ENCODE measurements at regions not wholly inside any gene's neighbourhood (a gene's known extent, or its start where the extent isn't known, plus 50 kb on each side); places are given as distances from the start of the nearest gene placed in this dataset.

DNA sequence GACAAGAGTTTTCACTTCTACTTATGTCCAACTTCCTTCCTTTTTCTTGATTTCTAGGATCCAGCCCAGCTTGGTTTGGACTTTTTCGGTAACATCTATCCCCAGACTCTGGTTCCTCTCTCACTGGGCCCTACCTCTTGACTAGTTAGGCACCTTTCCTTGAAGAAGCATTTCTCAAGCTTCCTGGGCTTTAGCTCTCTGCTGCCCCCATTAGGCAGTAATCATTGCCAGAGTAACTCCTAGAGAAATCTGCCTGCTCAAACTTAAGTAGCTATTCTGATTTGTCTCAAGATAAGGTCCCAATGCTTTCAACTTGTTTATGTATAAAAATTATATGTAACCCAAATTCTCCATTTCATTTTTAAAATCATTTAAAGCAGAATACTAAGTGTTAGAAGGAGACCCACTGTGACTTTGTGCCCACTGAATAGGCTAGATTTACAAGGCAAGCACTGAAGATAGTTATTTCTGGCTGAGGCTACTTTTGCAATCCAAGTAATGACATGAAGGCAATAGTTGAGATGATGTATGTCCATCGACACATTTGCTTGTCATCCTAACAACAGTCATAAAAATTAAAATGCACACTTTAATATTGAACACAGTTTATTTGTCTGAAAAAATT is 275.0 kb upstream of the G2E3 start:
- Histone ChIP-seq H2AFZ (ENCODE audit: low read depth) (no peak overlapping the region), H4K20me1 (ENCODE audit: insufficient read depth) (no peaks in the 10 kb centered on the region), H3K4me2 (no peak overlapping the region), H3K27me3 (ENCODE audit: insufficient read depth, low read depth) (no peaks in the 10 kb centered on the region), H3K4me1 (ENCODE audit: low read depth, poor library complexity, severe bottlenecking) (no peaks in the 10 kb centered on the region), H3K79me2 (ENCODE audit: insufficient read depth, low read depth) (no peaks in the 10 kb centered on the region), H3K9ac (no peak overlapping the region), H3K27ac (no peak overlapping the region), H3K36me3 (ENCODE audit: insufficient read depth) (no peaks in the 10 kb centered on the region), H3K4me3 (IDR thresholded peaks at IDR 0.05; ENCODE audit: insufficient read depth, low read depth, low read length) (no peak overlapping the region)
- TF ChIP-seq, protein P1, sequence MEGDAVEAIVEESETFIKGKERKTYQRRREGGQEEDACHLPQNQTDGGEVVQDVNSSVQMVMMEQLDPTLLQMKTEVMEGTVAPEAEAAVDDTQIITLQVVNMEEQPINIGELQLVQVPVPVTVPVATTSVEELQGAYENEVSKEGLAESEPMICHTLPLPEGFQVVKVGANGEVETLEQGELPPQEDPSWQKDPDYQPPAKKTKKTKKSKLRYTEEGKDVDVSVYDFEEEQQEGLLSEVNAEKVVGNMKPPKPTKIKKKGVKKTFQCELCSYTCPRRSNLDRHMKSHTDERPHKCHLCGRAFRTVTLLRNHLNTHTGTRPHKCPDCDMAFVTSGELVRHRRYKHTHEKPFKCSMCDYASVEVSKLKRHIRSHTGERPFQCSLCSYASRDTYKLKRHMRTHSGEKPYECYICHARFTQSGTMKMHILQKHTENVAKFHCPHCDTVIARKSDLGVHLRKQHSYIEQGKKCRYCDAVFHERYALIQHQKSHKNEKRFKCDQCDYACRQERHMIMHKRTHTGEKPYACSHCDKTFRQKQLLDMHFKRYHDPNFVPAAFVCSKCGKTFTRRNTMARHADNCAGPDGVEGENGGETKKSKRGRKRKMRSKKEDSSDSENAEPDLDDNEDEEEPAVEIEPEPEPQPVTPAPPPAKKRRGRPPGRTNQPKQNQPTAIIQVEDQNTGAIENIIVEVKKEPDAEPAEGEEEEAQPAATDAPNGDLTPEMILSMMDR (conservative IDR thresholded peaks at IDR 0.05; ENCODE audit: low read depth, low read length), result peak; percentile 71

DNA sequence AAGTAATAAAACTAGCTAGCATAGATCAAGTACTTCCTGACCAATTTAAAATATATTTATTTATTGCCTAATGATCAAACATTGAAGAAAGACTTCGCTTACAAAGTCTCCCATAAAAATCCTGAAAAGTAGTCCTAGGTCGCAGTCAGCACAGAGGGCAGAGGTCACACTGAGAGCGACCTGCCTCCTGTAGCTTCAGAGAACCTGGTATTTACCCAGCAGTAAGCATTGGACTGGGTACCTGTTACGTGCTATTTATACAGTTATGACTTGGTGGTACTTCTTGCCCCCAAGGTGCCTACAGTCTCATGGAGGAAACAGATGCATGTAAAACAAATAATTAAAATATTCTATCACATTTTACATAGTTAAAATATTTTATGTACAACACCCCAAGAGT is 274.1 kb upstream of the G2E3 start:
- Histone ChIP-seq H4K20me1 (ENCODE audit: insufficient read depth) (no peaks in the 10 kb centered on the region), H3K27me3 (ENCODE audit: insufficient read depth, low read depth) (no peaks in the 10 kb centered on the region), H3K4me1 (ENCODE audit: low read depth, poor library complexity, severe bottlenecking) (no peaks in the 10 kb centered on the region), H3K79me2 (ENCODE audit: insufficient read depth, low read depth) (no peaks in the 10 kb centered on the region), H3K4me2 (no peak overlapping the region), H2AFZ (ENCODE audit: low read depth) (no peak overlapping the region), H3K9ac (no peak overlapping the region), H3K4me3 (IDR thresholded peaks at IDR 0.05; ENCODE audit: insufficient read depth, low read depth, low read length) (no peak overlapping the region), H3K27ac (no peak overlapping the region), H3K36me3 (ENCODE audit: insufficient read depth) (no peaks in the 10 kb centered on the region)
- TF ChIP-seq, protein P1 (conservative IDR thresholded peaks at IDR 0.05; ENCODE audit: low read depth, low read length), result no peak

DNA sequence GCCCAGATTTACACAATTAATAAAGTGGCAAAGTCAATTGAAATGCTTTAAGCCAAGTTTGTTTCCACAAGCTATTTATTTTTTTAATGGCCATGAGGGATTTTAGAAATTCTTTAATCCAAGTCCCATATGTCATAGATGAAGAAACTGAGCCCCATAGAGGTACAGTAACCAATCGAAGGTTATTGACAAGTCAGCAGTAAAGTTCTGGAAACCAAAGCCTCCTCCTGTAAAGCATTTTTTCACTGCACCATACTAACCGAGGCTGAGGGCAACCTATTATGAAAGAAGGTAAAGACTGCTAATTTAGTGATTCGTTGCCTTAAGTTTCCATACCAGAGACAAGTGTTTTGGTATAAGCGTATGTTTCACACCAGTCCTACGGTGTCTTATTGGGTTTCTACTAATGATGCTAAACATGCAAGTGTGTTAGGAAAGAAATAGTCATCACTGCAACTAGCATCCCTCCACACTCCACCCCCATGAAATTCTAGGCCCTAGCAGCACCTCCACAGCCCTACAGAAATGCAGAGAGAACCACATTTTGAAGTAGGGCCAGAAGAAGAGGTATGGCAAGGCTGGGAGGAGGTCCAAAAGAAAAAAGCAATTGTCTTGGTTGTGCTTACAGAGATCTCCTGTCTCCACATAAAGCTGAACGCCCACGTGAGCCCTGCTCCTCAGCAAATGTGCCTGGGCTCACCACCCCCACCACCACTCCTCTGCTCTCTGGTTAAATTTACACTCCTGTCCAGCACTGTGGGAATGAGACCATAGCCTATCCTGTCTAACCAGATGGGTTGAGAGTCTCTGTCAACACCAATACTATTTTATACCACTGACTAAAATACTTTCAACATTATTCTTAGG is 271.1 kb upstream of the G2E3 start:
- H2AFZ ChIP-seq (ENCODE audit: low read depth), result no peak overlapping the region
- no peak overlapping the region for H3K4me3 ChIP-seq (IDR thresholded peaks at IDR 0.05; ENCODE audit: insufficient read depth, low read depth, low read length)
- no peak overlapping the region for H3K9ac ChIP-seq
- H4K20me1 ChIP-seq (ENCODE audit: insufficient read depth), result no peaks in the 10 kb centered on the region
- H3K4me1 ChIP-seq (ENCODE audit: low read depth, poor library complexity, severe bottlenecking), result no peaks in the 10 kb centered on the region
- no peak overlapping the region for H3K4me2 ChIP-seq
- H3K27ac ChIP-seq, result no peak overlapping the region
- no peaks in the 10 kb centered on the region for H3K36me3 ChIP-seq (ENCODE audit: insufficient read depth)
- TF ChIP-seq, protein P1 (conservative IDR thresholded peaks at IDR 0.05; ENCODE audit: low read depth, low read length), result no peak
- H3K79me2 ChIP-seq (ENCODE audit: insufficient read depth, low read depth), result no peaks in the 10 kb centered on the region
- no peaks in the 10 kb centered on the region for H3K27me3 ChIP-seq (ENCODE audit: insufficient read depth, low read depth)

DNA sequence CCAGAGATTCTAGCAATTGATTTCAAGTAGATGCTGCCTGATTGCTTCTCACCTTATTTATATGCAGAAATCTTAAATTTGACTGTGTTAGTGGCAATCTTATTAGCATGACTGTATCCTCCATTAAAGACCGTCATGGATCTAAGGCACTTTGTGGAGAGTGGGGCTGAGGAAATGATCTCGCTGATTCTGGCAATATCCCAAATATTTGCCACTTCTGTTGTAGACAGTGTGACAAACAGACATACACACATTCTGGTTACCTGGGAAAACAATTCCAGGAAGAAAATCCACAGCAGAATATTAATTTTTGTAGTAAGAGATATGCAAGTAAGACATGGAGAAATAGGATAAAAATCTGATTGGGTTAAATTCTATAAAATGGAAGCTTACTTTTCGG is 269.0 kb upstream of the G2E3 start:
- Histone ChIP-seq H2AFZ (ENCODE audit: low read depth) (no peak overlapping the region), H3K4me3 (IDR thresholded peaks at IDR 0.05; ENCODE audit: insufficient read depth, low read depth, low read length) (no peak overlapping the region), H3K4me1 (ENCODE audit: low read depth, poor library complexity, severe bottlenecking) (no peaks in the 10 kb centered on the region), H3K9ac (no peak overlapping the region), H3K36me3 (ENCODE audit: insufficient read depth) (no peaks in the 10 kb centered on the region), H4K20me1 (ENCODE audit: insufficient read depth) (no peaks in the 10 kb centered on the region), H3K27ac (no peak overlapping the region), H3K79me2 (ENCODE audit: insufficient read depth, low read depth) (no peaks in the 10 kb centered on the region), H3K4me2 (no peak overlapping the region), H3K27me3 (ENCODE audit: insufficient read depth, low read depth) (no peaks in the 10 kb centered on the region)
- TF ChIP-seq, protein P1 (conservative IDR thresholded peaks at IDR 0.05; ENCODE audit: low read depth, low read length), result no peak

Measured in KMS-11 (cell line).